H1 (cell line): ENCODE measurements at regions not wholly inside any gene's neighbourhood (a gene's known extent, or its start where the extent isn't known, plus 50 kb on each side); places are given as distances from the start of the nearest gene placed in this dataset.

Source experiments
- CTCF ChIA-PET: fragments of 300-600 bp; sonication (Branson Sonifier 250); formaldehyde crosslinking; loops from one replicate; lab custom pipeline; 2021; ENCODE audit not compliant: partially characterized antibody; lab: Charles Lee
- POLR2A ChIA-PET: fragments of 300-600 bp; sonication (Branson Sonifier 250); formaldehyde crosslinking; loops from one replicate; lab custom pipeline; 2021; ENCODE audit warnings: inconsistent platforms; ENCODE audit not compliant: partially characterized antibody; lab: Charles Lee
- DNase-seq, 2 experiments: peaks; one replicate each; pipeline versions ENCODE4 v3.0.0 to v3.0.0-alpha.2; 2010 to 2022; ENCODE audit warnings: low spot score in 2 of 2, low read depth in 1 of 2, mixed read lengths in 1 of 2
- FAIRE-seq: peaks from 2 replicates; lab custom pipeline; 2011; peaks lifted over from hg19 to GRCh38; lab: Jason Lieb, UNC
- H2AFZ ChIP-seq: 2 replicates; pipeline ENCODE4 v1.8.1; 2012; ENCODE audit warnings: low read length, inconsistent platforms
- H2AK5ac ChIP-seq: 2 replicates; pipeline ENCODE4 v1.6.1; 2013; ENCODE audit warnings: low read depth, low read length
- H2BK120ac ChIP-seq: replicated peaks from 2 replicates; pipeline ENCODE3; 2013; ENCODE audit warnings: low read depth, low read length, inconsistent platforms
- H2BK12ac ChIP-seq: 2 replicates; pipeline ENCODE4 v1.6.1; 2013; ENCODE audit warnings: low read depth, low read length
- H2BK15ac ChIP-seq: 2 replicates; pipeline ENCODE4 v1.6.1; 2013; ENCODE audit warnings: low read length
- H2BK20ac ChIP-seq: 2 replicates; pipeline ENCODE4 v1.6.1; 2013; ENCODE audit warnings: low read length
- H2BK5ac ChIP-seq: 2 replicates; pipeline ENCODE4 v1.6.1; 2013; ENCODE audit warnings: low read depth, low read length
- H3K14ac ChIP-seq: 2 replicates; pipeline ENCODE4 v1.6.1; 2013; ENCODE audit warnings: inconsistent platforms; ENCODE audit not compliant: insufficient read length
- H3K18ac ChIP-seq: 2 replicates; pipeline ENCODE4 v1.6.1; 2013; ENCODE audit warnings: low read length; ENCODE audit errors: extremely low read depth
- H3K23ac ChIP-seq: 2 replicates; pipeline ENCODE4 v1.6.1; 2013; ENCODE audit warnings: inconsistent platforms; ENCODE audit not compliant: insufficient read length
- H3K23me2 ChIP-seq: 2 replicates; pipeline ENCODE4 v1.6.1; 2013; ENCODE audit warnings: low read depth, low read length
- H3K27ac ChIP-seq: 2 replicates; pipeline ENCODE4 v1.6.1; 2011; ENCODE audit warnings: low read depth, low read length, inconsistent platforms
- H3K27me3 ChIP-seq, 4 experiments: replicated peaks in 1 of 4; 1 replicate in 1 of 4; 2 replicates in 3 of 4; pipeline versions ENCODE4 v1.6.1 to v1.8.1; 2011 to 2013; ENCODE audit warnings: low read length in 3 of 4, mild to moderate bottlenecking in 3 of 4, inconsistent platforms in 2 of 4, mixed read lengths in 2 of 4, moderate library complexity in 1 of 4; ENCODE audit not compliant: control insufficient read depth in 3 of 4, insufficient read depth in 3 of 4; ENCODE audit errors: extremely low read depth in 1 of 4
- H3K36me3 ChIP-seq, 4 experiments: 2 replicates each; pipeline versions ENCODE4 v1.6.1 to v1.8.1; 2011 to 2013; ENCODE audit warnings: mild to moderate bottlenecking in 4 of 4, low read length in 3 of 4, moderate library complexity in 2 of 4, control low read depth in 1 of 4, inconsistent platforms in 1 of 4; ENCODE audit not compliant: insufficient read depth in 4 of 4, control insufficient read depth in 2 of 4
- H3K4ac ChIP-seq: replicated peaks from 2 replicates; pipeline ENCODE3; 2013; ENCODE audit warnings: low read length, low read depth, mixed read lengths, inconsistent platforms; ENCODE audit not compliant: insufficient read length
- H3K4me1 ChIP-seq, 4 experiments: replicated peaks in 1 of 4; 1 replicate in 1 of 4; 2 replicates in 3 of 4; pipeline versions ENCODE4 v1.6.1 to v1.8.1; 2011 to 2013; ENCODE audit warnings: low read length in 3 of 4, inconsistent platforms in 2 of 4, mixed read lengths in 1 of 4; ENCODE audit not compliant: insufficient read depth in 4 of 4, control insufficient read depth in 3 of 4
- H3K4me2 ChIP-seq, 2 experiments: 2 replicates each; pipeline versions ENCODE4 v1.6.1 to v1.8.1; 2011 to 2013; ENCODE audit warnings: low read depth in 2 of 2, low read length in 2 of 2, control low read depth in 1 of 2, inconsistent platforms in 1 of 2, mild to moderate bottlenecking in 1 of 2; ENCODE audit not compliant: insufficient read depth in 1 of 2
- H3K4me3 ChIP-seq, 4 experiments: fragments of 200-600, 300-600 bp in 1 of 4; sonication (generic), shearing (Covaris generic), sonication (Bioruptor Twin) in 1 of 4; 2 replicates each; pipeline versions ENCODE4 v1.5.1 to v1.8.1; 2011 to 2016; ENCODE audit warnings: low read length in 4 of 4, low read depth in 3 of 4, control low read depth in 2 of 4, inconsistent platforms in 2 of 4, mild to moderate bottlenecking in 2 of 4, mixed read lengths in 1 of 4, moderate library complexity in 1 of 4; ENCODE audit not compliant: insufficient read depth in 2 of 4; ENCODE audit errors: extremely low read depth in 1 of 4
- H3K56ac ChIP-seq: replicated peaks from 2 replicates; pipeline ENCODE3; 2013; ENCODE audit warnings: low read depth, mild to moderate bottlenecking, mixed read lengths, low read length, inconsistent platforms; ENCODE audit not compliant: insufficient read length
- H3K79me1 ChIP-seq: 2 replicates; pipeline ENCODE4 v1.6.1; 2013; ENCODE audit warnings: low read depth, low read length, control low read depth
- H3K79me2 ChIP-seq, 2 experiments: 2 replicates each; pipeline versions ENCODE4 v1.6.1 to v1.8.1; 2012 to 2013; ENCODE audit warnings: low read length in 2 of 2, mild to moderate bottlenecking in 2 of 2, inconsistent platforms in 1 of 2; ENCODE audit not compliant: insufficient read depth in 2 of 2, control insufficient read depth in 1 of 2
- H3K9ac ChIP-seq, 4 experiments: replicated peaks in 1 of 4; 1 replicate in 1 of 4; 2 replicates in 3 of 4; pipeline versions ENCODE4 v1.6.1 to v1.8.1; 2011 to 2013; ENCODE audit warnings: low read depth in 3 of 4, low read length in 3 of 4, control low read depth in 2 of 4, mild to moderate bottlenecking in 2 of 4, moderate library complexity in 2 of 4, inconsistent platforms in 1 of 4; ENCODE audit errors: extremely low read depth in 1 of 4
- H3K9me3 ChIP-seq, 2 experiments: 2 replicates each; pipeline versions ENCODE4 v1.6.1 to v1.8.1; 2012 to 2013; ENCODE audit warnings: mild to moderate bottlenecking in 2 of 2, moderate library complexity in 2 of 2, control low read depth in 1 of 2, inconsistent platforms in 1 of 2, low read depth in 1 of 2, low read length in 1 of 2, mixed read lengths in 1 of 2; ENCODE audit not compliant: insufficient read depth in 2 of 2
- H4K20me1 ChIP-seq, 2 experiments: replicated peaks in 1 of 2; 2 replicates each; pipeline versions ENCODE3 to v1.8.1; 2011 to 2013; ENCODE audit warnings: inconsistent platforms in 2 of 2, low read length in 2 of 2, mild to moderate bottlenecking in 1 of 2; ENCODE audit not compliant: insufficient read depth in 2 of 2, control insufficient read depth in 1 of 2
- H4K5ac ChIP-seq: 2 replicates; pipeline ENCODE4 v1.6.1; 2013; ENCODE audit warnings: low read length, low read depth, mixed read lengths, inconsistent platforms; ENCODE audit not compliant: insufficient read length
- H4K8ac ChIP-seq: 2 replicates; pipeline ENCODE4 v1.8.0; 2013; ENCODE audit warnings: mild to moderate bottlenecking, moderate library complexity, low read length, inconsistent platforms; ENCODE audit not compliant: insufficient read depth; ENCODE audit errors: extremely low read depth
- H4K91ac ChIP-seq: replicated peaks from 2 replicates; pipeline ENCODE3; 2013; ENCODE audit warnings: low read length, mixed read lengths, inconsistent platforms; ENCODE audit not compliant: insufficient read length
- BRCA1 ChIP-seq: IDR thresholded peaks from 2 replicates; pipeline ENCODE4 v1.6.1; 2012; ENCODE audit warnings: low read depth, low read length, improper control_type of control experiment
- CBX5 ChIP-seq: fragments of 300-800, 300-1000 bp; sonication (generic); IDR thresholded peaks from 2 replicates; pipeline ENCODE4 v1.7.1; 2016; ENCODE audit warnings: antibody characterized with exemption, low read length, low read depth
- HDAC6 ChIP-seq: IDR thresholded peaks from one replicate; pipeline ENCODE4 v1.7.1; 2012; ENCODE audit warnings: low read depth, mild to moderate bottlenecking, inconsistent platforms, low read length, moderate library complexity
- KDM5A ChIP-seq: fragments of 200-600 bp; IDR thresholded peaks from 2 replicates; pipeline ENCODE4 v1.7.1; 2012; ENCODE audit warnings: mild to moderate bottlenecking, low read length, inconsistent platforms, mixed read lengths
- MAFK ChIP-seq: IDR thresholded peaks from 2 replicates; pipeline ENCODE4 v1.6.1; 2012; ENCODE audit warnings: low read depth, mild to moderate bottlenecking, improper control_type of control experiment, low read length
- NANOG ChIP-seq: IDR thresholded peaks from 2 replicates; pipeline ENCODE4 v1.6.1; 2011; ENCODE audit warnings: low read length, low read depth, mild to moderate bottlenecking, inconsistent platforms; ENCODE audit not compliant: insufficient read depth, poor library complexity, severe bottlenecking
- PHF8 ChIP-seq: fragments of 200-600 bp; sonication (generic); conservative IDR thresholded peaks from 2 replicates; pipeline ENCODE4 v1.7.1; 2012; ENCODE audit warnings: low read depth, mild to moderate bottlenecking, inconsistent platforms, low read length, moderate library complexity
- RAD21 ChIP-seq, 2 experiments: IDR thresholded peaks in 1 of 2; conservative IDR thresholded peaks in 1 of 2; 2 replicates each; pipeline ENCODE4 v1.6.1; 2011; ENCODE audit warnings: low read depth in 2 of 2, low read length in 2 of 2, improper control_type of control experiment in 1 of 2, inconsistent platforms in 1 of 2, mild to moderate bottlenecking in 1 of 2, moderate library complexity in 1 of 2
- SIN3A ChIP-seq, 2 experiments: IDR thresholded peaks in 1 of 2; conservative IDR thresholded peaks in 1 of 2; 2 replicates each; pipeline ENCODE4 v1.6.1; 2011 to 2012; ENCODE audit warnings: low read length in 2 of 2, improper control_type of control experiment in 1 of 2, low read depth in 1 of 2, mild to moderate bottlenecking in 1 of 2
- SP1 ChIP-seq: IDR thresholded peaks from 2 replicates; pipeline ENCODE4 v1.6.1; 2011; ENCODE audit warnings: low read depth, low read length
- SP2 ChIP-seq: IDR thresholded peaks from 2 replicates; pipeline ENCODE4 v1.6.1; 2012; ENCODE audit warnings: mild to moderate bottlenecking, low read length, inconsistent platforms
- SUZ12 ChIP-seq: fragments of 200-600 bp; sonication (generic); IDR thresholded peaks from 2 replicates; pipeline ENCODE4 v1.6.1; 2012; ENCODE audit warnings: mild to moderate bottlenecking, inconsistent platforms, low read length, moderate library complexity, mixed read lengths
- WGBS, 2 experiments: shearing (Covaris generic) in 1 of 2; methylation state at CpG; one replicate each; pipeline versions ENCODE4 v1.1.6 to v1.1.7; 2013 to 2015; ENCODE audit warnings: low lambda C conversion rate in 2 of 2, mixed read lengths in 2 of 2, inconsistent platforms in 1 of 2, low coverage in 1 of 2, missing lambda C conversion rate in 1 of 2; ENCODE audit not compliant: insufficient replicate concordance in 2 of 2, insufficient coverage in 1 of 2, insufficient read length in 1 of 2; ENCODE audit errors: extremely low coverage in 1 of 2, missing lambda C conversion rate in 1 of 2; 5-methylcytosine and 5-hydroxymethylcytosine counted together
- TF ChIP-seq, protein P1 (sequence below): IDR thresholded peaks from 2 replicates; pipeline ENCODE4 v1.6.1; 2011; ENCODE audit warnings: low read length, improper control_type of control experiment

GRCh38 chr13:58946274-58946673 is 1217.5 kb downstream of the DIAPH3 start:
- ChIA-PET CTCF (interaction anchor here (0.6 to 1.1 kb wide), 3 partner anchors 11 to 665 kb away, joined by 3 read pairs; no protein-coding TSS in a partner anchor), POLR2A (no interaction called here)
- no peak overlapping the region for H3K18ac ChIP-seq
- no peak overlapping the region for H3K23ac ChIP-seq
- H3K4ac ChIP-seq: no peak overlapping the region
- H2AK5ac ChIP-seq: no peak overlapping the region
- no peaks in the 10 kb centered on the region; the same call in 1 of the 2 replicates for H3K23me2 ChIP-seq
- no peak overlapping the region for H3K4me3 ChIP-seq
- H4K5ac ChIP-seq: no peak overlapping the region
- FAIRE-seq (no peak), DNase-seq (no peak)
- no peak overlapping the region for H3K14ac ChIP-seq
- H3K56ac ChIP-seq: no peak overlapping the region
- H3K27me3 ChIP-seq: no peaks in the 10 kb centered on the region
- H4K8ac ChIP-seq: no peak overlapping the region
- H4K20me1 ChIP-seq: no peaks in the 10 kb centered on the region
- H3K79me1 ChIP-seq: no peaks in the 10 kb centered on the region
- H3K9ac ChIP-seq: no peak overlapping the region
- H3K36me3 ChIP-seq: peaks cover 0 to 5% (median 0%) of the 10 kb centered on the region in 4 experiments; a peak in 3 of 8 replicates
- H4K91ac ChIP-seq: no peak overlapping the region
- H2BK20ac ChIP-seq: no peak overlapping the region
- H3K4me1 ChIP-seq: no peaks in the 10 kb centered on the region
- H2BK5ac ChIP-seq: no peak overlapping the region
- no peak overlapping the region for H2BK120ac ChIP-seq
- H2AFZ ChIP-seq: no peak overlapping the region
- H2BK12ac ChIP-seq: no peak overlapping the region
- 87% methylated on average over 1 of the region's 1 CpG; no CpG with 5 or more reads in 1 of the 2 experiments for WGBS, 2 experiments
- H2BK15ac ChIP-seq: no peak overlapping the region
- H3K4me2 ChIP-seq: no peak overlapping the region
- H3K9me3 ChIP-seq: peaks cover 17 to 24% of the 10 kb centered on the region in 2 experiments
- H3K79me2 ChIP-seq: no peaks in the 10 kb centered on the region
- no peak overlapping the region for H3K27ac ChIP-seq
- TF ChIP-seq KDM5A (no peak), SUZ12 (no peak), PHF8 (no peak), CBX5 (no peak), BRCA1 (no peak), SP2 (no peak), SIN3A (conservative IDR thresholded peaks at IDR 0.05 in 1 of 2, IDR thresholded peaks at IDR 0.05 in 1 of 2; ENCODE audit: low read depth in 1 of 2, low read length in 2 of 2) (no peak), HDAC6 (no peak), NANOG (no peak), MAFK (no peak), RAD21 (IDR thresholded peaks at IDR 0.05 in 1 of 2, conservative IDR thresholded peaks at IDR 0.05 in 1 of 2; ENCODE audit: low read depth in 2 of 2, low read length in 2 of 2) (no peak), SP1 (no peak)
- TF ChIP-seq, protein P1, sequence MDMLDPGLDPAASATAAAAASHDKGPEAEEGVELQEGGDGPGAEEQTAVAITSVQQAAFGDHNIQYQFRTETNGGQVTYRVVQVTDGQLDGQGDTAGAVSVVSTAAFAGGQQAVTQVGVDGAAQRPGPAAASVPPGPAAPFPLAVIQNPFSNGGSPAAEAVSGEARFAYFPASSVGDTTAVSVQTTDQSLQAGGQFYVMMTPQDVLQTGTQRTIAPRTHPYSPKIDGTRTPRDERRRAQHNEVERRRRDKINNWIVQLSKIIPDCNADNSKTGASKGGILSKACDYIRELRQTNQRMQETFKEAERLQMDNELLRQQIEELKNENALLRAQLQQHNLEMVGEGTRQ: no peak
